ENCODE measurements at regions not wholly inside any gene's neighbourhood (a gene's known extent, or its start where the extent isn't known, plus 50 kb on each side); places are given as distances from the start of the nearest gene placed in this dataset.

GRCh38 chr22:22429369-22430108, 79.0 kb downstream of the ZNF280B start:
- TF ChIP-seq CTCF (IDR thresholded peaks at IDR 0.05) (no peak), POLR2A (IDR thresholded peaks at IDR 0.05) (no peak)

Measured in body of pancreas (tissue), 4 donors.